ENCODE measurements at regions not wholly inside any gene's neighbourhood (a gene's known extent, or its start where the extent isn't known, plus 50 kb on each side); places are given as distances from the start of the nearest gene placed in this dataset.

DNA sequence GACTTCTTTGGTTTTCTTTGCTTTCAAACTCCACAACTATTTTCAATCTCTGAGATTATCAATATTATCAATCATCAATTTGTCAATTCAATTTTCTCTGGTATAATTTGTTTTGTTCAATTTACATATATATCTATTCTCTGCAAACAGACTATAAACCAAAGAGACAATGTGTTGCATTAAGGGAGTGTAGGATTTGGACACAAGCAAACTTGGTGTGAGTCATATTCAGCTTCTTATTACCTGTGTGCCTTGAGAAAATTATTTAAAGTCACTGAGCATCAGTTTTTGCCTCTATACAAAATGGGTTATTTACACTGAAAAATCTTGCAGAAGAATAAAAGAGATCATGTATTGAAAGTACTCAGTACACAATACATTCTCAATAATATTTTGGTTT lies 177.8 kb downstream of the NECTIN3 start:
- H3K79me2 ChIP-seq (ENCODE audit: control insufficient read depth, insufficient read depth, low read length), result no peaks in the 10 kb centered on the region
- no peak overlapping the region for H3K9ac ChIP-seq (ENCODE audit: insufficient read depth, low read length)
- no peak for DNase-seq (ENCODE audit: low read depth in 2 of 2)
- no peak overlapping the region for H3K27ac ChIP-seq (ENCODE audit: insufficient read depth, low read length)
- H4K20me1 ChIP-seq (ENCODE audit: control insufficient read depth, extremely low read depth, insufficient read depth, low read length), result no peaks in the 10 kb centered on the region
- TF ChIP-seq, protein P1, sequence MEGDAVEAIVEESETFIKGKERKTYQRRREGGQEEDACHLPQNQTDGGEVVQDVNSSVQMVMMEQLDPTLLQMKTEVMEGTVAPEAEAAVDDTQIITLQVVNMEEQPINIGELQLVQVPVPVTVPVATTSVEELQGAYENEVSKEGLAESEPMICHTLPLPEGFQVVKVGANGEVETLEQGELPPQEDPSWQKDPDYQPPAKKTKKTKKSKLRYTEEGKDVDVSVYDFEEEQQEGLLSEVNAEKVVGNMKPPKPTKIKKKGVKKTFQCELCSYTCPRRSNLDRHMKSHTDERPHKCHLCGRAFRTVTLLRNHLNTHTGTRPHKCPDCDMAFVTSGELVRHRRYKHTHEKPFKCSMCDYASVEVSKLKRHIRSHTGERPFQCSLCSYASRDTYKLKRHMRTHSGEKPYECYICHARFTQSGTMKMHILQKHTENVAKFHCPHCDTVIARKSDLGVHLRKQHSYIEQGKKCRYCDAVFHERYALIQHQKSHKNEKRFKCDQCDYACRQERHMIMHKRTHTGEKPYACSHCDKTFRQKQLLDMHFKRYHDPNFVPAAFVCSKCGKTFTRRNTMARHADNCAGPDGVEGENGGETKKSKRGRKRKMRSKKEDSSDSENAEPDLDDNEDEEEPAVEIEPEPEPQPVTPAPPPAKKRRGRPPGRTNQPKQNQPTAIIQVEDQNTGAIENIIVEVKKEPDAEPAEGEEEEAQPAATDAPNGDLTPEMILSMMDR (conservative IDR thresholded peaks at IDR 0.05 in 1 of 2, IDR thresholded peaks at IDR 0.05 in 1 of 2; ENCODE audit: low read depth in 1 of 2, low read length in 2 of 2), result no peak
- no peak for TF ChIP-seq EZH2 (IDR thresholded peaks at IDR 0.05; ENCODE audit: low read length, missing control alignments)
- no peaks in the 10 kb centered on the region for H3K36me3 ChIP-seq (ENCODE audit: control insufficient read depth, insufficient read depth, low read length)
- H3K4me1 ChIP-seq (ENCODE audit: control insufficient read depth, extremely low read depth, insufficient read depth, low read length), result no peaks in the 10 kb centered on the region
- no peak overlapping the region for H3K4me2 ChIP-seq (ENCODE audit: extremely low read depth, insufficient read depth, low read length)
- no peaks in the 10 kb centered on the region for H3K27me3 ChIP-seq (ENCODE audit: control insufficient read depth, insufficient read depth, low read length)
- no peaks in the 10 kb centered on the region for H3K9me3 ChIP-seq (ENCODE audit: control insufficient read depth, insufficient read depth, low read depth, low read length)
- H2AFZ ChIP-seq (ENCODE audit: low read length), result no peak overlapping the region
- no peak overlapping the region for H3K4me3 ChIP-seq (replicated peaks in 1 of 4; ENCODE audit: control extremely low read depth in 1 of 4, insufficient read depth in 1 of 4, low read depth in 3 of 4, low read length in 4 of 4)

DNA sequence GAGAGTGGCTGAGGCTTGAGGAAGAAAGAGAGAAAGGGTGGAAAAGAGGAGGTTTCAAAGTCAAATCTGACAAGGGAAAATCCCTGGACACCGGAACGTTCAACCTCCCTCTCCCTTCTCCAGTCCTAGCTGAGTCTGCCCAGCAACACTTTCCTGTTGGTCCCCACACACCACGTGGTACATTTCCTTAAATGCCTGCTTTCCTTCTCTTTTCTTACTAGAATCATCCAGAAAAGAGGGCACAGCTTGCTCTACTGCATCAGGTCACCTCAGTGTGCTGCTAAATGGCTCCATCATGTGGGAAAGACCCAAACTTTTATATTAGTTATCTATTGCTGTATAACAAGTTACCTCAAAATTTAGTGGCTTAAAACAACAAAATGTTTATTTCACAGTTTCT lies 181.2 kb downstream of the NECTIN3 start:
- H3K4me1 ChIP-seq (ENCODE audit: control insufficient read depth, extremely low read depth, insufficient read depth, low read length), result no peaks in the 10 kb centered on the region
- no peak overlapping the region for H2AFZ ChIP-seq (ENCODE audit: low read length)
- H4K20me1 ChIP-seq (ENCODE audit: control insufficient read depth, extremely low read depth, insufficient read depth, low read length), result no peaks in the 10 kb centered on the region
- H3K36me3 ChIP-seq (ENCODE audit: control insufficient read depth, insufficient read depth, low read length), result no peaks in the 10 kb centered on the region
- H3K4me3 ChIP-seq (replicated peaks in 1 of 4; ENCODE audit: control extremely low read depth in 1 of 4, insufficient read depth in 1 of 4, low read depth in 3 of 4, low read length in 4 of 4), result no peak overlapping the region
- no peak overlapping the region for H3K4me2 ChIP-seq (ENCODE audit: extremely low read depth, insufficient read depth, low read length)
- H3K27ac ChIP-seq (ENCODE audit: insufficient read depth, low read length), result no peak overlapping the region
- TF ChIP-seq, protein P1 (conservative IDR thresholded peaks at IDR 0.05 in 1 of 2, IDR thresholded peaks at IDR 0.05 in 1 of 2; ENCODE audit: low read depth in 1 of 2, low read length in 2 of 2), result no peak
- no peak for TF ChIP-seq EZH2 (IDR thresholded peaks at IDR 0.05; ENCODE audit: low read length, missing control alignments)
- peak; percentile 43 to 45 for DNase-seq (ENCODE audit: low read depth in 2 of 2)
- H3K9me3 ChIP-seq (ENCODE audit: control insufficient read depth, insufficient read depth, low read depth, low read length), result no peaks in the 10 kb centered on the region
- no peaks in the 10 kb centered on the region for H3K79me2 ChIP-seq (ENCODE audit: control insufficient read depth, insufficient read depth, low read length)
- no peaks in the 10 kb centered on the region for H3K27me3 ChIP-seq (ENCODE audit: control insufficient read depth, insufficient read depth, low read length)
- H3K9ac ChIP-seq (ENCODE audit: insufficient read depth, low read length), result no peak overlapping the region

DNA sequence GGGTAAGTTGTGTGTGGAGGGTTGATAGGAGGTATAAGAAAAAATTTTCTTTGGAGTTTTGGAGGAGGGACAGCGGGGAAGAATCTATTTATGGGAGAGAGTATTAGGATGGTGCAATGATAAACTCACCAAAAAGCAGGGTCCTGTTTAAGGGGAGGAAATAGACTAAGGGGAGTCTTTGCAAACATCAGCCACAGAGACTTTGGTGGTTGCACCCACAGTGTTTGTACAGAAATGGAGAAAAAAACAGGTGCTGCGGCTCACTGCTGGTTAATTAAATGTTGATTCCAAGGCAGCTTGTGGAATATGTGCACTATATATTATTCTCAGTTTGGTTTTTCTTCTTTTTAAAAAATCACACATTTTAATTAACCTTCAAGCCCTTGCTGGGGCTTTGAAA lies 182.1 kb downstream of the NECTIN3 start:
- H4K20me1 ChIP-seq (ENCODE audit: control insufficient read depth, extremely low read depth, insufficient read depth, low read length), result no peaks in the 10 kb centered on the region
- no peaks in the 10 kb centered on the region for H3K27me3 ChIP-seq (ENCODE audit: control insufficient read depth, insufficient read depth, low read length)
- H3K4me1 ChIP-seq (ENCODE audit: control insufficient read depth, extremely low read depth, insufficient read depth, low read length), result no peaks in the 10 kb centered on the region
- H3K4me2 ChIP-seq (ENCODE audit: extremely low read depth, insufficient read depth, low read length), result no peak overlapping the region
- no peak overlapping the region for H3K27ac ChIP-seq (ENCODE audit: insufficient read depth, low read length)
- no peaks in the 10 kb centered on the region for H3K36me3 ChIP-seq (ENCODE audit: control insufficient read depth, insufficient read depth, low read length)
- H3K9ac ChIP-seq (ENCODE audit: insufficient read depth, low read length), result no peak overlapping the region
- no peak overlapping the region for H3K4me3 ChIP-seq (replicated peaks in 1 of 4; ENCODE audit: control extremely low read depth in 1 of 4, insufficient read depth in 1 of 4, low read depth in 3 of 4, low read length in 4 of 4)
- DNase-seq (ENCODE audit: low read depth in 2 of 2), result no peak
- TF ChIP-seq, protein P1 (conservative IDR thresholded peaks at IDR 0.05 in 1 of 2, IDR thresholded peaks at IDR 0.05 in 1 of 2; ENCODE audit: low read depth in 1 of 2, low read length in 2 of 2), result no peak
- no peak for TF ChIP-seq EZH2 (IDR thresholded peaks at IDR 0.05; ENCODE audit: low read length, missing control alignments)
- no peak overlapping the region for H2AFZ ChIP-seq (ENCODE audit: low read length)
- H3K9me3 ChIP-seq (ENCODE audit: control insufficient read depth, insufficient read depth, low read depth, low read length), result no peaks in the 10 kb centered on the region
- H3K79me2 ChIP-seq (ENCODE audit: control insufficient read depth, insufficient read depth, low read length), result no peaks in the 10 kb centered on the region

All from fibroblast of lung (primary cell).